ENCODE measurements at regions not wholly inside any gene's neighbourhood (a gene's known extent, or its start where the extent isn't known, plus 50 kb on each side); places are given as distances from the start of the nearest gene placed in this dataset.

GRCh38 chr14:58762629-58763028 lies 124.9 kb downstream of the DACT1 start:
- TF ChIP-seq POLR2A (IDR thresholded peaks at IDR 0.05) = no peak
- no peak for TF ChIP-seq CTCF (IDR thresholded peaks at IDR 0.05)
- TF ChIP-seq POLR2AphosphoS5 (IDR thresholded peaks at IDR 0.05) = no peak

All from prostate gland (tissue), 2 donors.